ENCODE measurements at regions not wholly inside any gene's neighbourhood (a gene's known extent, or its start where the extent isn't known, plus 50 kb on each side); places are given as distances from the start of the nearest gene placed in this dataset.
"Not testable (repeated sequence)": the region's sequence is repeated elsewhere in the genome, so short reads cannot be mapped to it uniquely, and the experiment has no call there.

DNA sequence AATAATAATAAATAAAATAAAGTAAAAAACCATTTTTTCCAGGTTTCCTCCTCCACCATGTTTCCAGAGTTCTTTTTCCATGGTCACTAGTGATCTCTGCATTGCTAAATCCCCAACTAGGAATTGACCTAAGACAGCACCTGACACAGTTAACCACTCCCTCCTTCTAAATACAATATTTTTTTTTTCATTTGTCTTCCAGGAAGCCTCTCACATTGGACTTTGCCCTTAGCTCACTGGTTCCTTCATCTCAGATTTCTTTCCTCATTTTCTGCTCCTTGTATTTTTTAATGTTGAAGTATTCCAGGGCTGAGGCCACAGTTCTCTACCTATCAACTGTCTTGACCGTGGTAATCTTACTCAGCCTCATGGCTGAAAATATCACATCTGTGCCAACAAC, 187.3 kb upstream of the FAM241A start:
- DNase-seq (ENCODE audit: low spot score): peak; percentile 32

DNA sequence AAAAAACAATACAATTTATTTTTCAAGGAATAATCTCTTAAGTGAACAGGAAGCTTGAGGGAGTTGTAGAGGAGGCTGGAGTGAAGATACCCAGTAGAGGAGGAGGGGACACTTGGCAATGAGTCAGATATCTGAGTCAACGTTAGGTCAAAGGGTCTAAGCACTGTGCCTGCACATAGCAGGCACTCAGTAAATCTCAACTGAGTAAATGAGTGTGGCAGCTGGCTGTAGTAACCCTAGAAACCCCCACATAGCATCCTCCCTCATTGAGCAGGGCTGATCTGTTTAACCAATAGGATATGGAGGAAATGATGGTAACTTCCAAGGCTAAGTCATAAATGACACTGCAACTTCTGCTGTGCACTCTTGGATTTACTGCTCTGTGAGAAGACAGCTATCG, 186.0 kb upstream of the FAM241A start:
- no peak for DNase-seq (ENCODE audit: low spot score)

DNA sequence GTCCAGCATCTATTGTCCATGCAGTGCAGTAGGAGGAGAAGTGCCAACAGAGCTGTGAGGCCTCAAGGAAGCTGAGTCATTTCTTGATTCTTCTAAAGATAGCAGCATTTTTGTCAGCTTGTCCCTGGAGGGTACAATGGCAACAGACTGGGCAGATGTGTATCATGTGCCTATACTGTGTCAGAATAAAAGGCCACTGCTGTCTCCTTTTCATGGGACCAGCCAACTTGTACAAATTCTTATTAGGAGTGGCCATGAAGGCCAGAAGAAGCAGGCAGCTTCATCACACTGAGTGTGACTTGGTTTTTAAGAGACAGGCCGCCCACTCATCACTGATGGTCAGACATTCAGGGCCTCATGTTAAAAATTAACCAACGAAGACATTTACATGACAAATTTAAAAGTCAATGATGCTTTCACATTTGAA, 185.0 kb upstream of the FAM241A start:
- DNase-seq (ENCODE audit: low spot score): no peak

DNA sequence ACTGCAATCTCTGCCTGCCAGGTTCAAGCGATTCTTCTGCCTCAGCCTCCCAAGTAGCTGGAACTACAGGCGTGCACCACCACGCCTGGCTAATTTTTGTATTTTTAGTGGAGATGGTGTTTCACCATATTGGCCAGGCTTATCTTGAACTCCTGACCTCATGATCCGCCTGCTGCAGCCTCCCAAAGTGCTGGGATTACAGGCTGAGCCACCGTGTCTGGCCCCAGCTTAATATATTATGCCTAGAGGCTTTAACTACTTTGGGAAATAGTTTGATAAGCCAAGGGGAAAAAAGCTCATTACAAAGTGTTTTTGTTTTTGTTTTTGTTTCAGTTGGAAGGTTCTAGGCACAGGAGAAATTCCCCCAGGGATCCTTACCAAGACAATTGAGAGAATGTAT, 184.2 kb upstream of the FAM241A start:
- not testable (repeated sequence) for DNase-seq (ENCODE audit: low spot score)

DNA sequence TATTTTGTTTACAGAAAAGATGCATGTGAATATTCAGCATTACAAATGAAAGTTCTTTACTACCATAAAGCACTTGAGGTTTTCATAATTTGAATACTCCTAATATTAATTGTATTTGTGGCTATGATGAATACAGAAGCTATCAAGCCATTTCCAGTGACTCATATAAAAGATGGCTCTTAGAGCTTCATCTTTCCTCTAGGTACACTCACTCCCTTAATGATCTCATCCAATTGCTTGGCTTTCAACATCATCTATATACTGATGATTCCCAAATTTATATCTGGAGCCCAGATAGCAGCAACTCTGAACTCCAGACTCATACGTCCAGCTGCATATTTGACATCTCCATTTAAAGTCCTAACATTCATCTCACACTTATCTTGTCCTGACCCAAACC, 183.4 kb upstream of the FAM241A start:
- no peak for DNase-seq (ENCODE audit: low spot score)

DNA sequence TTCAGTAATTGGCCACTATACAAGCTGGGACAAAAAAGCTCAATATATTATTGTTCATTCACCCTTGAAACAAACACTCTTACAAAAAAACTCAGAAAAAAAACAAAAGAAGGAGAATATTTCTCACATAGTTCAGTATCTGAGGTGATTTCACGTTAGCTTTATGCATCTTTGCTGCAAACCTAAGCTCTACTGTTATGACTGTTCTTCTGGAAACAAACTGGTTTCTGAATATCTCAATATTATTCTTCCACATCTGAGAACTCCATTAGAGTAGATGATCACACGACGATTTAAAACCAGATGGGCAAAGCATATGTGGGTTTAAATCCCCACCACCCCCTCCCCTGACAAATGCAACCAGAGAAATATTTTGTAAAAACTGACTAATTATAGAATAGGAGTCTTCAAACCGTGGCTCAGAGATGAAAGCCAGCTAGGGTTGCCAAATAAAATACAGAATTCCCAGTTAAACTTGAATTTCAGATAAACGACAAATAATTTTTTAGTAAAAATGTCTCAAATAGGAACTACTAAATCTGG, 182.0 kb upstream of the FAM241A start:
- no peak for DNase-seq (ENCODE audit: low spot score)

GRCh38 chr4:111977419-111977965, 167.8 kb upstream of the FAM241A start:
- no peak for DNase-seq (ENCODE audit: low spot score)

GRCh38 chr4:111979921-111980320, 165.3 kb upstream of the FAM241A start:
- DNase-seq (ENCODE audit: low spot score): no peak

DNA sequence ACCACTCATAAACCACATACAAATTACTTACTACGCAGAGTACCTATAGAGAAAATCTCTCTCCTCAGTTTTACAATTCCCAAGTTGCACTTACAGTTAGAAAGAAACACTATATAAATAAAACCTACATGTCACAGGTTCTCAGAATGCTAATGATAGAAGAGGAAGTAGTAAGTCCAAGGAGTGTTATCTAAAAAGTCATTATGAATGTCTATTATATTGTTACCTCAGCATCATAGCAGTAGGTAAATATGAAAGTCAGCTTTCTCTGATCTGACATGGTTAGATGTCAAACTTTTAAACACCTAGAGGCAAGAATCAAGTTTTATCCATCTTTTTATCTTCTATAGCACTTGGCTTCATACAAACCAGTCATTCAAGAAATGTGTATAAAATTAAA, 163.2 kb upstream of the FAM241A start:
- no peak for DNase-seq (ENCODE audit: low spot score)

DNA sequence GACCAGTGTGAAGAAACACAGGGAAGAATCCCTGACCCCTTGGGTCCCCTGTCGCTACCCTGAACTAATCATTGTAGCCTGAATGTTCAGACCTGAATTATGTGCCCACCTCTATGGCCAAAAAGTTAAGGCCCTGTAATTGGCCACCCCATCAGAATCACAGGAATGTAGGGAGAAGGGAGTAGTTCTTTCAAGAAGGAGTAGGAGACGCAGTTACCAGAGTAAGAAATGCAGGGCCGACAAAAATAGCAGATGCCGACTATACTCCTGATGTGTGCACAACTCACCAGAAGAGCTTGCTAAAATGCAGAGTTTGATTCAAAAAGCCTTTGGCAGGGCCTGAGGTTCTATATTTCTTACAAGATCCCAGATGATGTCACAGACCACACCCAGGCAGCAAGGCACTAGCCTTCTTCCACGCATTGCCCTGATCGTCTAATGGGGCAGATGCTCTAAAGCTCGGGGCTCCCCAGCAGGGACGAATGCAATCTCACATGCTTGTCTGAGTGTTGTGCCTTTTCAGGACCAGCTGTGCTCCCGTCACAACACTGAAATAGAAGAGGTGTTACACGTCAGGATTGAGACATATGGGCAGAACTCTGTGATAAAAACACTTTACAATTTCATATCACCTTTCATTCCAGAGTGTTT, 161.0 kb upstream of the FAM241A start:
- DNase-seq (ENCODE audit: low spot score): no peak

DNA sequence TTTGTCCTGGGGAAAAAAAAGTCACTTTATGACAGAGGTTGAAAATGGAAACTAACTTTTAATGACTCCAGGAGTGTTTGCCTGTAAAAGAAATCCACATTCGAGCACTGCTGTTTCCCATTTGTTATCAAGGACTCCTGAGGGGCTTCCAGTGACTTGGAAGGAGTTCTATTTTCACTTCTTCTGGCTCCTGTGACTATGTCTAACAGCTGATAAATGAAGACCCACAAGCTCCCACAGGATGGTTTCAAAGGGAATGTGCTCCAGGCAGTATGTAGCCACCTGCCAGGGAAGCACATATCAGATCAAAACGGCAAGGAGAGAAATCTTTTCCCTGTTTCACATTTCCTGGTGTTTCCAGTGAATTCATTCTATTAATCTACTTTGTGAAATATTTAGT, 159.8 kb upstream of the FAM241A start:
- DNase-seq (ENCODE audit: low spot score): no peak

GRCh38 chr4:111986095-111986494, 159.2 kb upstream of the FAM241A start:
- no peak for DNase-seq (ENCODE audit: low spot score)

GRCh38 chr4:111988514-111988913, 156.7 kb upstream of the FAM241A start:
- no peak for DNase-seq (ENCODE audit: low spot score)

- DNase-seq (ENCODE audit: low spot score): no peak
Measured at GRCh38 chr4:111989817-111990216, 155.4 kb upstream of the FAM241A start.

DNA sequence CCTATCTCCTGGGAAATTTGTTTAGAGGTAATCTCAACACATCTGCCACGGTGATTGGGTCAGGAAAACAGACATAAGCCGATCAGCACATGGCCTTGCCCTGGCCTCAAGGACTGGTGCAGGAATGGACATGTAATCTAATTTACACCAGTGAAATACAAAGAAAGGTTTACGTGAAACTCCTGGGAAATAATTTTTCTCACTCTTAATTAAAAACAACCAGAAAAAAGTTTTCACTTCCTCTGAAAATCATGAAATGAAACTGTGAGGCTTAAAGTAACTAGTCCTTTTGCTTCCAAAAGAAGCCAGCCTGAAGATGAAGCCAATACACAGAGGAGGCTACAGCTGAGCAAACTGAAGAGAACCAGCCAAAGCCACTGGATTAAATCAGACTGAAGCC, 154.1 kb upstream of the FAM241A start:
- DNase-seq (ENCODE audit: low spot score): no peak

- no peak for DNase-seq (ENCODE audit: low spot score)
Measured at GRCh38 chr4:111991797-111992196, 153.5 kb upstream of the FAM241A start.

DNA sequence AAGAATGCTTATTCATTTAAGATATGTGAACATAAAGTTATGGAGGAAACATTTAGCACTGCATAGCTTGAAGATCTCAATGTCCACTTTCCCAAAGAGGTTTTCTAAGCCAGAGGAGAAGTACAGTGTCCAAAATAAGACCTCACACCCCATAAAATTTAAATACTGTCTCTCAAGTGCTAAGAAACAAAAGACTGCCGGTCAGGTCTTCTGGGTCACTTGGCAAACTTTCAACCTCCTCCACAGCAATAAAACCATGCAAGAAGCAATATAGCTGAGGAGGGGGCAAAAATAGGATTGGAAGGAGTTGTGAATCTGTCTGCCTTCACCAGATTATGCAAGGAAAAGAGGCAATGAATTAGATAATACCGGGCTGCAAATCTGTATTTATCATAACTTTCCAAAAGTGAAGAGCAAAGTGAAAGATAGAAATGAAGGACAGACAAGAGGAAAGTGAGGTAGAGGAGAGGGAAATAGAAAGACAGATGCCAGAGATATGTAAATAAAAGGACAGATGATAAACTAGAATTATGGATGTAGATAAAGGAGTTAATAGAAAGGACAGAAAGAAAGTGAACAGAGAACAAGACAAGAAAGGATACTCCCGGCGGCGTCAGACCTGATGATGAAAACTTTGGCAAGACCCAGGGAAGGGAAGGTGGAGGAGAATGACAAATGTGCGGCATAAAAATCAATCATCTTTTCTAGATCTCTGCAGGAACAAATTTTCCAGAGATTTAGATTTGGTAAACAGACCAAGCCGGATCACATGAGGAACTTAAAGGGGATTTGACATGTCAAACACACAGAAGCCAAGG, 152.7 kb upstream of the FAM241A start:
- no peak for DNase-seq (ENCODE audit: low spot score)

GRCh38 chr4:111994392-111994791, 150.9 kb upstream of the FAM241A start:
- DNase-seq (ENCODE audit: low spot score): no peak

GRCh38 chr4:111997785-111998184, 147.5 kb upstream of the FAM241A start:
- no peak for DNase-seq (ENCODE audit: low spot score)

GRCh38 chr4:111999801-112000200, 145.5 kb upstream of the FAM241A start:
- no peak for DNase-seq (ENCODE audit: low spot score)

- DNase-seq (ENCODE audit: low spot score): no peak
Measured at GRCh38 chr4:112001041-112001440, 144.2 kb upstream of the FAM241A start.

DNA sequence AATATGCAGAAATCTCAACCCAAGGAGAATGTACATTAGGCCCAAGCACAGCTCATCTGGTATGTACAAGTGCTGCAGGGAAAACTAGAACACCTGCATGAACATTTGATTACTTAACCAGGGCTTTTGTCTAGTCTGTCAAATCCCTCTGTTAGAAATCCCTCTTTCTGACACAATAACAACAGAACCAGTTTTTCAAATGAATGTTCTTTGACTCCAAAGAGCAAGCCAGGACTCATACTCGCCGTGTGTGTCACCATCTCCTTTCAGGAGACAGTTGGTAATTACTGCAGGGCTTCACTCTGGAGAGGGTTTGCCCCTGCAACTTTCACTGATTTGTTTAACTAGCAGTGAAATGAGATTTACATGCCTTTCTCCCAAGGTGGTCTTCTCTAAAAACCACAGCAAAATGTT, 143.0 kb upstream of the FAM241A start:
- DNase-seq (ENCODE audit: low spot score): no peak
